OCI-LY1 (cell line): ENCODE measurements at regions not wholly inside any gene's neighbourhood (a gene's known extent, or its start where the extent isn't known, plus 50 kb on each side); places are given as distances from the start of the nearest gene placed in this dataset.

ENCODE experiments used
- EZH2 ChIP-seq: fragments of 200-600 bp; sonication (generic), shearing (Covaris generic); IDR thresholded peaks from 2 replicates; pipeline ENCODE4 v1.8.0; 2017; ENCODE audit warnings: borderline replicate concordance, mixed run types, mild to moderate bottlenecking, antibody characterized with exemption, low read length, moderate library complexity, mixed read lengths
- TF ChIP-seq, protein P1 (sequence below): fragments of 200-600 bp; sonication (generic), shearing (Covaris generic); IDR thresholded peaks from 2 replicates; pipeline ENCODE4 v1.5.1; 2017; ENCODE audit warnings: mild to moderate bottlenecking, antibody characterized with exemption, low read length, moderate library complexity, mixed read lengths

DNA sequence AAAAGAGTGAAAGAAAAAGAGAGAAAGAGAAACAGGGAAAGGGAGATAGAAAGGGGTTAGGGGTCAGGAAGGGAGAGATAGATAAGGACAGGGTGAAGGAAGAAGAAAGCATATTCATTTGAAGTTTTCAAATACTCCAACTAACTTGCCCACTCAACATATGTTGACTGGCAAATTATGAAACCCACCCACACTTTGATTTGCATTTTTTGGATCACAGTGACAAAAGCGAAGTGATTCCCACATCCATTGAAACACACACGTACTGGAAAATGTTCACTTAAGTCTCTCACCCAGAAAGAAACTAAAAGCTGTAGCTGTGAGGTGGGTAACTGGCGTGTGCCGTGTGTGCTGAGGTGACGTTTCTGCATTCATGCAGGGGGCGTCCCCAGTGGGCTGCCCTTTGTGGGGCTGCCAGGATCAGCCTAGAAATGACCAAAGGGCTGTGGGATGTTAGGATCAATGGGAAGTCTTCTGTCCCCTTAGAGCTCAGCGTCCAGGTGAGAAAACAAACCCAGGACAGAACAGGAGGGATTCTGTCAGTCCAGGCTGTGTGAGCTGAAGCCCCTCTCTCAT is 134.9 kb upstream of the ADARB2 start:
- TF ChIP-seq, protein P1, sequence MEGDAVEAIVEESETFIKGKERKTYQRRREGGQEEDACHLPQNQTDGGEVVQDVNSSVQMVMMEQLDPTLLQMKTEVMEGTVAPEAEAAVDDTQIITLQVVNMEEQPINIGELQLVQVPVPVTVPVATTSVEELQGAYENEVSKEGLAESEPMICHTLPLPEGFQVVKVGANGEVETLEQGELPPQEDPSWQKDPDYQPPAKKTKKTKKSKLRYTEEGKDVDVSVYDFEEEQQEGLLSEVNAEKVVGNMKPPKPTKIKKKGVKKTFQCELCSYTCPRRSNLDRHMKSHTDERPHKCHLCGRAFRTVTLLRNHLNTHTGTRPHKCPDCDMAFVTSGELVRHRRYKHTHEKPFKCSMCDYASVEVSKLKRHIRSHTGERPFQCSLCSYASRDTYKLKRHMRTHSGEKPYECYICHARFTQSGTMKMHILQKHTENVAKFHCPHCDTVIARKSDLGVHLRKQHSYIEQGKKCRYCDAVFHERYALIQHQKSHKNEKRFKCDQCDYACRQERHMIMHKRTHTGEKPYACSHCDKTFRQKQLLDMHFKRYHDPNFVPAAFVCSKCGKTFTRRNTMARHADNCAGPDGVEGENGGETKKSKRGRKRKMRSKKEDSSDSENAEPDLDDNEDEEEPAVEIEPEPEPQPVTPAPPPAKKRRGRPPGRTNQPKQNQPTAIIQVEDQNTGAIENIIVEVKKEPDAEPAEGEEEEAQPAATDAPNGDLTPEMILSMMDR = no peak
- no peak for TF ChIP-seq EZH2
